ENCODE measurements at regions not wholly inside any gene's neighbourhood (a gene's known extent, or its start where the extent isn't known, plus 50 kb on each side); places are given as distances from the start of the nearest gene placed in this dataset.

- H3K4me1 ChIP-seq: no peaks in the 10 kb centered on the region
- H3K27ac ChIP-seq: no peak overlapping the region
- no peaks in the 10 kb centered on the region for H3K27me3 ChIP-seq
- H3K9me3 ChIP-seq: no peaks in the 10 kb centered on the region
- DNase-seq (ENCODE audit: low spot score): no peak
- no peak overlapping the region for H3K4me3 ChIP-seq
- H3K36me3 ChIP-seq: no peaks in the 10 kb centered on the region
- TF ChIP-seq, protein P1, sequence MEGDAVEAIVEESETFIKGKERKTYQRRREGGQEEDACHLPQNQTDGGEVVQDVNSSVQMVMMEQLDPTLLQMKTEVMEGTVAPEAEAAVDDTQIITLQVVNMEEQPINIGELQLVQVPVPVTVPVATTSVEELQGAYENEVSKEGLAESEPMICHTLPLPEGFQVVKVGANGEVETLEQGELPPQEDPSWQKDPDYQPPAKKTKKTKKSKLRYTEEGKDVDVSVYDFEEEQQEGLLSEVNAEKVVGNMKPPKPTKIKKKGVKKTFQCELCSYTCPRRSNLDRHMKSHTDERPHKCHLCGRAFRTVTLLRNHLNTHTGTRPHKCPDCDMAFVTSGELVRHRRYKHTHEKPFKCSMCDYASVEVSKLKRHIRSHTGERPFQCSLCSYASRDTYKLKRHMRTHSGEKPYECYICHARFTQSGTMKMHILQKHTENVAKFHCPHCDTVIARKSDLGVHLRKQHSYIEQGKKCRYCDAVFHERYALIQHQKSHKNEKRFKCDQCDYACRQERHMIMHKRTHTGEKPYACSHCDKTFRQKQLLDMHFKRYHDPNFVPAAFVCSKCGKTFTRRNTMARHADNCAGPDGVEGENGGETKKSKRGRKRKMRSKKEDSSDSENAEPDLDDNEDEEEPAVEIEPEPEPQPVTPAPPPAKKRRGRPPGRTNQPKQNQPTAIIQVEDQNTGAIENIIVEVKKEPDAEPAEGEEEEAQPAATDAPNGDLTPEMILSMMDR (IDR thresholded peaks at IDR 0.05): no peak
Measured at GRCh38 chr5:133794771-133795415, 173.5 kb downstream of the C5orf15 start.

- Histone ChIP-seq H3K36me3 (no peaks in the 10 kb centered on the region), H3K9me3 (no peaks in the 10 kb centered on the region), H3K4me3 (no peak overlapping the region), H3K27ac (no peak overlapping the region), H3K27me3 (no peaks in the 10 kb centered on the region), H3K4me1 (no peaks in the 10 kb centered on the region)
- TF ChIP-seq, protein P1 (IDR thresholded peaks at IDR 0.05): no peak
- no peak for DNase-seq (ENCODE audit: low spot score)
Measured at GRCh38 chr5:133793756-133794465, 174.5 kb downstream of the C5orf15 start.

- H3K4me3 ChIP-seq: no peak overlapping the region
- H3K36me3 ChIP-seq: no peaks in the 10 kb centered on the region
- H3K4me1 ChIP-seq: no peaks in the 10 kb centered on the region
- TF ChIP-seq, protein P1 (IDR thresholded peaks at IDR 0.05): no peak
- H3K27me3 ChIP-seq: no peaks in the 10 kb centered on the region
- H3K27ac ChIP-seq: no peak overlapping the region
- DNase-seq (ENCODE audit: low spot score): no peak
- H3K9me3 ChIP-seq: no peaks in the 10 kb centered on the region
Measured at GRCh38 chr5:133792655-133793054, 175.8 kb downstream of the C5orf15 start.

DNA sequence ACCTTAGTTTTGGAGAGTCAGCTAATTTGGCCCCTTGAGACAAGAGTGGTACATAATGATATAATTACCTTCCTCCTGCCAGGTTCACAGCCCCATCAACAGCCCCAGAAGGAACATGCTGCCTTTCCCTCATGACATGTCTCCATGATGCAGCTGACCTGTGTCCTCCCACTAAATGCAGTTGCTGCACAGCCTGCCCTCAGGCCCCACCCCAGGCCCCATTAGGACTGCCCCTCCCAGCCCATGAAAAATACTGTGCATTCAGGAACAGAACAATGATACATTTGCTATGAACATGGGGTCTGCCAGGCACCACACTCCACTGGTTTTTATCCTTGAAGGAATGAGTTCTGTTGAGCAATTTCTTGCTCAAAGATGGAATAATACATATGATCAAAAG, 176.4 kb downstream of the C5orf15 start:
- H3K4me1 ChIP-seq: no peaks in the 10 kb centered on the region
- H3K9me3 ChIP-seq: no peaks in the 10 kb centered on the region
- H3K27ac ChIP-seq: no peak overlapping the region
- H3K4me3 ChIP-seq: no peak overlapping the region
- H3K36me3 ChIP-seq: no peaks in the 10 kb centered on the region
- TF ChIP-seq, protein P1 (IDR thresholded peaks at IDR 0.05): no peak
- no peaks in the 10 kb centered on the region for H3K27me3 ChIP-seq
- no peak for DNase-seq (ENCODE audit: low spot score)

GRCh38 chr5:133790898-133791297, 177.5 kb downstream of the C5orf15 start:
- DNase-seq (ENCODE audit: low spot score): no peak
- H3K27ac ChIP-seq: no peak overlapping the region
- no peak overlapping the region for H3K4me3 ChIP-seq
- H3K27me3 ChIP-seq: no peaks in the 10 kb centered on the region
- no peaks in the 10 kb centered on the region for H3K4me1 ChIP-seq
- no peaks in the 10 kb centered on the region for H3K36me3 ChIP-seq
- H3K9me3 ChIP-seq: no peaks in the 10 kb centered on the region
- TF ChIP-seq, protein P1 (IDR thresholded peaks at IDR 0.05): no peak

Data from right atrium auricular region (tissue), 2 donors.